H9 (cell line): ENCODE measurements at regions not wholly inside any gene's neighbourhood (a gene's known extent, or its start where the extent isn't known, plus 50 kb on each side); places are given as distances from the start of the nearest gene placed in this dataset.

Experiments
- DNase-seq: peaks from one replicate; pipeline ENCODE4 v3.0.0-alpha.2; 2017
- H2AFZ ChIP-seq: one replicate; pipeline ENCODE4 v1.6.1; 2013; ENCODE audit warnings: mild to moderate bottlenecking, low read length, control low read depth, moderate library complexity
- H2AK5ac ChIP-seq: 2 replicates; pipeline ENCODE4 v1.6.1; 2013; ENCODE audit warnings: low read length, control low read depth, mixed read lengths; ENCODE audit not compliant: insufficient read length
- H2BK120ac ChIP-seq: one replicate; pipeline ENCODE4 v1.6.1; 2013; ENCODE audit warnings: low read depth, mild to moderate bottlenecking, low read length, control low read depth, inconsistent platforms; ENCODE audit not compliant: poor library complexity, severe bottlenecking
- H2BK12ac ChIP-seq: 2 replicates; pipeline ENCODE4 v1.6.1; 2013; ENCODE audit warnings: low read length, control low read depth, mixed read lengths, low read depth; ENCODE audit not compliant: insufficient read length
- H2BK15ac ChIP-seq: 2 replicates; pipeline ENCODE4 v1.6.1; 2013; ENCODE audit warnings: low read depth, low read length, control low read depth
- H2BK20ac ChIP-seq: one replicate; pipeline ENCODE4 v1.6.1; 2013; ENCODE audit warnings: low read depth, mild to moderate bottlenecking, low read length, control low read depth, inconsistent platforms; ENCODE audit not compliant: poor library complexity, severe bottlenecking
- H2BK5ac ChIP-seq: 2 replicates; pipeline ENCODE4 v1.6.1; 2013; ENCODE audit warnings: low read length, control low read depth, mixed read lengths; ENCODE audit not compliant: insufficient read length
- H3K14ac ChIP-seq: 2 replicates; pipeline ENCODE4 v1.6.1; 2013; ENCODE audit warnings: low read length, control low read depth; ENCODE audit not compliant: insufficient read depth
- H3K18ac ChIP-seq: 2 replicates; pipeline ENCODE4 v1.6.1; 2013; ENCODE audit warnings: low read depth, mild to moderate bottlenecking, mixed read lengths, low read length, control low read depth; ENCODE audit not compliant: insufficient read length
- H3K23ac ChIP-seq: 2 replicates; pipeline ENCODE4 v1.6.1; 2013; ENCODE audit warnings: low read length, control low read depth, mixed read lengths, low read depth; ENCODE audit not compliant: insufficient read length
- H3K23me2 ChIP-seq: 2 replicates; pipeline ENCODE4 v1.6.1; 2013; ENCODE audit warnings: low read depth, mild to moderate bottlenecking, mixed read lengths, low read length, control low read depth; ENCODE audit not compliant: insufficient read length, poor library complexity, severe bottlenecking
- H3K27ac ChIP-seq: 2 replicates; pipeline ENCODE4 v1.5.1; 2013; ENCODE audit warnings: low read length, control low read depth, mixed read lengths, low read depth; ENCODE audit not compliant: insufficient read length
- H3K27me3 ChIP-seq: 2 replicates; pipeline ENCODE4 v1.6.1; 2013; ENCODE audit warnings: low read length, control low read depth, inconsistent platforms; ENCODE audit not compliant: insufficient read depth
- H3K4ac ChIP-seq: 2 replicates; pipeline ENCODE4 v1.6.1; 2013; ENCODE audit warnings: low read depth, mild to moderate bottlenecking, control low read depth, inconsistent platforms, low read length, moderate library complexity
- H3K4me1 ChIP-seq: 2 replicates; pipeline ENCODE4 v1.6.1; 2013; ENCODE audit warnings: low read length, control low read depth, inconsistent platforms; ENCODE audit not compliant: insufficient read depth
- H3K4me2 ChIP-seq: 2 replicates; pipeline ENCODE4 v1.6.1; 2013; ENCODE audit warnings: low read length, control low read depth, mixed read lengths; ENCODE audit not compliant: insufficient read length, insufficient read depth
- H3K56ac ChIP-seq: 2 replicates; pipeline ENCODE4 v1.6.1; 2013; ENCODE audit warnings: low read depth, mild to moderate bottlenecking, mixed read lengths, low read length, control low read depth; ENCODE audit not compliant: insufficient read length
- H3K79me1 ChIP-seq: 2 replicates; pipeline ENCODE4 v1.6.1; 2013; ENCODE audit warnings: low read depth, mild to moderate bottlenecking, moderate library complexity, low read length, control low read depth, inconsistent platforms; ENCODE audit not compliant: insufficient read depth, poor library complexity, severe bottlenecking
- H3K79me2 ChIP-seq: 2 replicates; pipeline ENCODE4 v1.6.1; 2013; ENCODE audit warnings: low read length, control low read depth, inconsistent platforms; ENCODE audit not compliant: insufficient read depth
- H3K9ac ChIP-seq: 2 replicates; pipeline ENCODE4 v1.6.1; 2013; ENCODE audit warnings: low read length, control low read depth, mixed read lengths; ENCODE audit not compliant: insufficient read length; ENCODE audit errors: extremely low read depth
- H3K9me3 ChIP-seq: one replicate; pipeline ENCODE4 v1.6.1; 2013; ENCODE audit warnings: low read depth, low read length, inconsistent platforms; ENCODE audit not compliant: control insufficient read depth
- H3T11ph ChIP-seq: one replicate; pipeline ENCODE4 v1.6.1; 2013; ENCODE audit warnings: mild to moderate bottlenecking, low read length, control low read depth, inconsistent platforms
- H4K20me1 ChIP-seq: one replicate; pipeline ENCODE4 v1.6.1; 2013; ENCODE audit not compliant: control insufficient read depth, insufficient read length, insufficient read depth
- H4K5ac ChIP-seq: 2 replicates; pipeline ENCODE4 v1.6.1; 2013; ENCODE audit warnings: low read depth, mild to moderate bottlenecking, mixed read lengths, low read length, control low read depth; ENCODE audit not compliant: insufficient read length
- H4K8ac ChIP-seq: replicated peaks from 2 replicates; pipeline ENCODE4 v1.6.1; 2013; ENCODE audit warnings: low read length, control low read depth, mixed read lengths, low read depth; ENCODE audit not compliant: insufficient read length
- H4K91ac ChIP-seq: 2 replicates; pipeline ENCODE4 v1.6.1; 2013; ENCODE audit warnings: low read depth, mild to moderate bottlenecking, moderate library complexity, mixed read lengths, low read length, control low read depth; ENCODE audit not compliant: insufficient read length
- H3K27ac Mint-ChIP-seq, 3 experiments: 2 replicates in 2 of 3; 3 replicates in 1 of 3; pipeline ENCODE4 v1.8.0; 2020 to 2021; ENCODE audit warnings: mixed read lengths in 3 of 3, mild to moderate bottlenecking in 1 of 3, moderate library complexity in 1 of 3
- H3K27me3 Mint-ChIP-seq: 2 replicates; pipeline ENCODE4 v1.8.0; 2021; ENCODE audit warnings: low read depth, mild to moderate bottlenecking, moderate library complexity, mixed read lengths
- H3K36me3 Mint-ChIP-seq, 3 experiments: 2 replicates in 2 of 3; 3 replicates in 1 of 3; pipeline ENCODE4 v1.8.0; 2020 to 2021; ENCODE audit warnings: low read depth in 3 of 3, mixed read lengths in 3 of 3; ENCODE audit not compliant: insufficient read depth in 1 of 3
- H3K4me1 Mint-ChIP-seq, 2 experiments: 2 replicates each; pipeline ENCODE4 v1.8.0; 2020; ENCODE audit warnings: mixed read lengths in 2 of 2
- H3K4me3 Mint-ChIP-seq, 2 experiments: 2 replicates in 1 of 2; 3 replicates in 1 of 2; pipeline ENCODE4 v1.8.0; 2020 to 2021; ENCODE audit warnings: mild to moderate bottlenecking in 2 of 2, mixed read lengths in 2 of 2, moderate library complexity in 1 of 2
- H3K9me3 Mint-ChIP-seq, 2 experiments: 2 replicates in 1 of 2; 3 replicates in 1 of 2; pipeline ENCODE4 v1.8.0; 2020; ENCODE audit warnings: mild to moderate bottlenecking in 2 of 2, mixed read lengths in 2 of 2, moderate library complexity in 1 of 2
- CTCF ChIP-seq: fragments of 200-600 bp; sonication (generic); conservative IDR thresholded peaks from 3 replicates; pipeline ENCODE4 v1.8.0; 2021; ENCODE audit warnings: antibody characterized with exemption, mild to moderate bottlenecking
- WGBS: extraction: QIAGEN DNeasy Blood & Tissue Kit; methylation state at CpG from one replicate; pipeline ENCODE4 v1.1.7; 2013; ENCODE audit warnings: missing lambda C conversion rate, low lambda C conversion rate, mixed read lengths; ENCODE audit not compliant: insufficient read length; ENCODE audit errors: extremely low coverage; 5-methylcytosine and 5-hydroxymethylcytosine counted together

- Histone ChIP-seq H3T11ph (no peak overlapping the region), H4K5ac (no peak overlapping the region), H3K79me1 (no peaks in the 10 kb centered on the region), H3K4me2 (no peak overlapping the region), H3K14ac (no peak overlapping the region), H4K20me1 (no peaks in the 10 kb centered on the region), H4K91ac (no peak overlapping the region), H2AFZ (no peak overlapping the region), H2BK12ac (no peak overlapping the region), H3K56ac (no peak overlapping the region), H3K4me1 (peaks cover 5% of the 10 kb centered on the region; the same call in 1 of the 2 replicates), H3K23ac (no peak overlapping the region), H3K27me3 (no peaks in the 10 kb centered on the region), H2BK15ac (no peak overlapping the region), H3K18ac (no peak overlapping the region), H3K9ac (no peak overlapping the region), H3K79me2 (no peaks in the 10 kb centered on the region), H2AK5ac (no peak overlapping the region), H3K23me2 (no peaks in the 10 kb centered on the region), H2BK5ac (no peak overlapping the region), H2BK20ac (no peak overlapping the region), H4K8ac (no peak overlapping the region), H3K9me3 (no peaks in the 10 kb centered on the region), H3K4ac (no peak overlapping the region), H2BK120ac (no peak overlapping the region), H3K27ac (no peak overlapping the region)
- no peaks in the 10 kb centered on the region; a peak in 1 of 5 replicates for H3K9me3 Mint-ChIP-seq
- no peaks in the 10 kb centered on the region; a peak in 2 of 7 replicates for H3K36me3 Mint-ChIP-seq
- H3K4me1 Mint-ChIP-seq = peaks cover 24 to 40% of the 10 kb centered on the region in 2 experiments
- no peak for TF ChIP-seq CTCF
- WGBS = no CpG with 5 or more reads among the region's 11 CpGs
- peaks cover 21% of the 10 kb centered on the region for H3K27me3 Mint-ChIP-seq
- H3K27ac Mint-ChIP-seq = no peak overlapping the region
- no peak overlapping the region for H3K4me3 Mint-ChIP-seq
- DNase-seq = no peak
Observed at GRCh38 chr21:43279578-43279894, 110.7 kb downstream of the CRYAA start.
